ENCODE measurements at regions not wholly inside any gene's neighbourhood (a gene's known extent, or its start where the extent isn't known, plus 50 kb on each side); places are given as distances from the start of the nearest gene placed in this dataset.

DNA sequence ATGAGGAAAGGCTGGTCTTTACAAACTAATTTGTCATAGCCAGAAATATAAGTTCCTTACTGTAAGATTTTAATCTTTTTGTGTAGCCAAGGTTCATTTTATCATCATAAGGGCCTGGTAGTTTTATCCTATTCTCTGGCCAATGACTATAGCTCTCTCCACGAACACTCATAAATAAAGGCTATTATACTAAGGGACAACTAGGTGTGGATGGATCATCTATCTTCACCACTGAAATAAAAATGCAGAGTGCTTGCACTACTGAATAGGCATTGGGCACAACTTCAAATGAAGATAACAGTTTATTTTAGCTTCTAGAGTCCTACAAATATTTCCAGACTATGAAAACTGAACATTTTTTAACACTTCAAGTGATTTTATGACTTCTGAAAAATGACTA lies 698.6 kb downstream of the NOVA1 start:
- intact Hi-C loops (cut with DNase I; ENCODE audit: low total_unique reads) = no loop called here
- 76 to 80% methylated on average over 1 of the region's 1 CpG for WGBS, 2 donors
- H3K4me3 ChIP-seq = no peak overlapping the region
- H3K27me3 ChIP-seq = no peaks in the 10 kb centered on the region
- no peaks in the 10 kb centered on the region for H3K4me1 ChIP-seq
- TF ChIP-seq, protein P1, sequence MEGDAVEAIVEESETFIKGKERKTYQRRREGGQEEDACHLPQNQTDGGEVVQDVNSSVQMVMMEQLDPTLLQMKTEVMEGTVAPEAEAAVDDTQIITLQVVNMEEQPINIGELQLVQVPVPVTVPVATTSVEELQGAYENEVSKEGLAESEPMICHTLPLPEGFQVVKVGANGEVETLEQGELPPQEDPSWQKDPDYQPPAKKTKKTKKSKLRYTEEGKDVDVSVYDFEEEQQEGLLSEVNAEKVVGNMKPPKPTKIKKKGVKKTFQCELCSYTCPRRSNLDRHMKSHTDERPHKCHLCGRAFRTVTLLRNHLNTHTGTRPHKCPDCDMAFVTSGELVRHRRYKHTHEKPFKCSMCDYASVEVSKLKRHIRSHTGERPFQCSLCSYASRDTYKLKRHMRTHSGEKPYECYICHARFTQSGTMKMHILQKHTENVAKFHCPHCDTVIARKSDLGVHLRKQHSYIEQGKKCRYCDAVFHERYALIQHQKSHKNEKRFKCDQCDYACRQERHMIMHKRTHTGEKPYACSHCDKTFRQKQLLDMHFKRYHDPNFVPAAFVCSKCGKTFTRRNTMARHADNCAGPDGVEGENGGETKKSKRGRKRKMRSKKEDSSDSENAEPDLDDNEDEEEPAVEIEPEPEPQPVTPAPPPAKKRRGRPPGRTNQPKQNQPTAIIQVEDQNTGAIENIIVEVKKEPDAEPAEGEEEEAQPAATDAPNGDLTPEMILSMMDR (IDR thresholded peaks at IDR 0.05) = no peak
- no peak overlapping the region for H3K27ac ChIP-seq
- no peak for DNase-seq
- H3K9me3 ChIP-seq = no peaks in the 10 kb centered on the region
- no peaks in the 10 kb centered on the region for H3K36me3 ChIP-seq (ENCODE audit: low read depth, missing control alignments)

GRCh38 chr14:25896777-25897176 lies 701.1 kb downstream of the NOVA1 start:
- Histone ChIP-seq H3K27ac (no peak overlapping the region), H3K36me3 (ENCODE audit: low read depth, missing control alignments) (no peaks in the 10 kb centered on the region), H3K27me3 (no peaks in the 10 kb centered on the region), H3K9me3 (no peaks in the 10 kb centered on the region), H3K4me3 (no peak overlapping the region), H3K4me1 (no peaks in the 10 kb centered on the region)
- TF ChIP-seq POLR2A (IDR thresholded peaks at IDR 0.05) = no peak
- TF ChIP-seq, protein P1 (IDR thresholded peaks at IDR 0.05) = no peak
- no peak for DNase-seq
- WGBS, 2 donors = 58 to 79% methylated on average over 1 of the region's 1 CpG
- intact Hi-C loops (cut with DNase I; ENCODE audit: low total_unique reads) = no loop called here

DNA sequence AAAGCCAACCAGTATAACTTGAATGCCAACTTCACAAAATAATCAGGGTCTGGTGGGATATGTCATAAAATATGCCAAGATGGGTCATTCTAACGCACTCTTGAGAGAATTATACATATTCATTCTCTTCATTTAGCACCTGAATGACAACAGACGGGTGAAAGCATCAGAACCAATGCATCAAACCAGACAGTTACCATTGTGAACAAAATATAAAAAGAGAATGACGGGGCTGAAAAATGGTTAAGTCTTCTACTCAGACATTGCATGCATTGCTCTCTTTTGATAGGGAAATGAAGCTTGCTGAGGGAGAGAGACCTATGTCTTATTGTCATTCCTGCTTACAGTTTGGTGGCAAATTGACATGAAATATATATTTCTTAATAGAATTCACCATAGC lies 702.1 kb downstream of the NOVA1 start:
- Histone ChIP-seq H3K9me3 (no peaks in the 10 kb centered on the region), H3K27ac (no peak overlapping the region), H3K4me3 (no peak overlapping the region), H3K4me1 (no peaks in the 10 kb centered on the region), H3K27me3 (no peaks in the 10 kb centered on the region), H3K36me3 (ENCODE audit: low read depth, missing control alignments) (no peaks in the 10 kb centered on the region)
- no peak for DNase-seq
- intact Hi-C loops (cut with DNase I; ENCODE audit: low total_unique reads) = no loop called here
- WGBS, 2 donors = 94 to 99% methylated on average over 3 of the region's 3 CpGs
- TF ChIP-seq POLR2A (IDR thresholded peaks at IDR 0.05) = no peak
- TF ChIP-seq, protein P1 (IDR thresholded peaks at IDR 0.05) = no peak

DNA sequence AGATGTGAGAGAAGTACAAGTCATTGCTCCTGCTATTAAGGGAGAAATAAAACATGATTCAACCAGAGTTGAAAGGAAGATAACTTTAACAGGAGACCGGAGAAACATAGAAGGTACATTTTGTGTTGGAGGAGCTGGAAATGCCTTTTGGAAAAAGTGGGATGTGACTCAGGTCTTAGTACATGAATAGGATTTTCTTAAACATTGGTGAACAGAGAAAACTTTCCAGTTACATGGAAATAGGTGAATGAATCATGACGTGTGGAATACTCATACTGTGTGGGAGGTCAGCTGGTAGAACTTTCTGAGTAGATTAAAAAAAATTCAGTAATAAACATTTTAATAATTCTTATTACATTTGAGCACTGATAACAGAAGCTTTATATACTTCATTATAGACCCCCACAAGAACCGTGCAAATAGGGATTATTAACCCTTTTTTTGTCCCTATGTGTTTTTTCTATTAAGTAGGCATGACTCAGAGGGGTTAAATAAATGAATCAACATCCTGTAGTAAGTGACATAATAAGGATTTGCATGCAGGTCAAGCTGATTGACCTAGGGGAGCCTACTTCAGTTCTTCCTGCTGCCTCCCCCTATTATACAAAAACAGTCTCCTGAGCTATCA lies 710.5 kb downstream of the NOVA1 start:
- H3K4me3 ChIP-seq = no peak overlapping the region
- H3K36me3 ChIP-seq (ENCODE audit: low read depth, missing control alignments) = no peaks in the 10 kb centered on the region
- no peaks in the 10 kb centered on the region for H3K27me3 ChIP-seq
- no peak for TF ChIP-seq POLR2A (IDR thresholded peaks at IDR 0.05)
- TF ChIP-seq, protein P1 (IDR thresholded peaks at IDR 0.05) = no peak
- intact Hi-C loops (cut with DNase I; ENCODE audit: low total_unique reads) = no loop called here
- WGBS, 2 donors = 66 to 70% methylated on average over 3 of the region's 3 CpGs
- no peaks in the 10 kb centered on the region for H3K4me1 ChIP-seq
- H3K9me3 ChIP-seq = no peaks in the 10 kb centered on the region
- no peak for DNase-seq
- no peak overlapping the region for H3K27ac ChIP-seq

GRCh38 chr14:25884657-25885056 lies 713.2 kb downstream of the NOVA1 start:
- no peak overlapping the region for H3K27ac ChIP-seq
- no peak overlapping the region for H3K4me3 ChIP-seq
- no peaks in the 10 kb centered on the region for H3K36me3 ChIP-seq (ENCODE audit: low read depth, missing control alignments)
- no peaks in the 10 kb centered on the region for H3K4me1 ChIP-seq
- H3K27me3 ChIP-seq = no peaks in the 10 kb centered on the region
- intact Hi-C loops (cut with DNase I; ENCODE audit: low total_unique reads) = no loop called here
- no peak for TF ChIP-seq POLR2A (IDR thresholded peaks at IDR 0.05)
- TF ChIP-seq, protein P1 (IDR thresholded peaks at IDR 0.05) = no peak
- no peaks in the 10 kb centered on the region for H3K9me3 ChIP-seq
- 89 to 95% methylated on average over 1 of the region's 1 CpG for WGBS, 2 donors
- DNase-seq = no peak
